ENCODE measurements at regions not wholly inside any gene's neighbourhood (a gene's known extent, or its start where the extent isn't known, plus 50 kb on each side); places are given as distances from the start of the nearest gene placed in this dataset.
A peak's percentile ranks its signal among the peaks of the same experiment; 100 is the strongest.

GRCh38 chr2:217206016-217206725, 346.3 kb upstream of the TNP1 start:
- no peak overlapping the region for H3K4me3 ChIP-seq (ENCODE audit: low read depth, low read length)
- TF ChIP-seq CTCF (IDR thresholded peaks at IDR 0.05; ENCODE audit: low read depth, low read length): no peak
- no peak for DNase-seq (ENCODE audit: low read depth, low spot score)
- in situ Hi-C loops (cut with HindIII; ENCODE audit: low sequenced_read_pairs): no loop called here

- DNase-seq (ENCODE audit: low read depth, low spot score): peak; percentile 67
These were observed 344.5 kb upstream of the TNP1 start for GRCh38 chr2:217204358-217204757.

GRCh38 chr2:217203086-217203485, 343.2 kb upstream of the TNP1 start:
- in situ Hi-C loops (cut with HindIII; ENCODE audit: low sequenced_read_pairs): no loop called here
- no peak for TF ChIP-seq CTCF (IDR thresholded peaks at IDR 0.05; ENCODE audit: low read depth, low read length)
- no peak for DNase-seq (ENCODE audit: low read depth, low spot score)
- H3K4me3 ChIP-seq (ENCODE audit: low read depth, low read length): no peak overlapping the region

More at GRCh38 chr2:217204358-217204757, 344.5 kb upstream of the TNP1 start:
- no peak for TF ChIP-seq CTCF (IDR thresholded peaks at IDR 0.05; ENCODE audit: low read depth, low read length)
- H3K4me3 ChIP-seq (ENCODE audit: low read depth, low read length): no peak overlapping the region
- in situ Hi-C loops (cut with HindIII; ENCODE audit: low sequenced_read_pairs): no loop called here

- in situ Hi-C loops (cut with HindIII; ENCODE audit: low sequenced_read_pairs): no loop called here
- H3K4me3 ChIP-seq (ENCODE audit: low read depth, low read length): no peak overlapping the region
- no peak for TF ChIP-seq CTCF (IDR thresholded peaks at IDR 0.05; ENCODE audit: low read depth, low read length)
- no peak for DNase-seq (ENCODE audit: low read depth, low spot score)
These were observed 339.4 kb upstream of the TNP1 start for GRCh38 chr2:217199255-217199630.

- in situ Hi-C loops (cut with HindIII; ENCODE audit: low sequenced_read_pairs): no loop called here
- no peak for DNase-seq (ENCODE audit: low read depth, low spot score)
These were observed 336.0 kb upstream of the TNP1 start for GRCh38 chr2:217195658-217196446.

GRCh38 chr2:217195016-217195415, 335.2 kb upstream of the TNP1 start:
- TF ChIP-seq CTCF (IDR thresholded peaks at IDR 0.05; ENCODE audit: low read depth, low read length): no peak
- H3K4me3 ChIP-seq (ENCODE audit: low read depth, low read length): no peak overlapping the region
- in situ Hi-C loops (cut with HindIII; ENCODE audit: low sequenced_read_pairs): no loop called here
- DNase-seq (ENCODE audit: low read depth, low spot score): no peak

More at GRCh38 chr2:217195658-217196446, 336.0 kb upstream of the TNP1 start:
- TF ChIP-seq CTCF (IDR thresholded peaks at IDR 0.05; ENCODE audit: low read depth, low read length): no peak
- no peak overlapping the region for H3K4me3 ChIP-seq (ENCODE audit: low read depth, low read length)

Data from astrocyte of the spinal cord (primary cell).